GM13976 (cell line): ENCODE measurements at regions not wholly inside any gene's neighbourhood (a gene's known extent, or its start where the extent isn't known, plus 50 kb on each side); places are given as distances from the start of the nearest gene placed in this dataset.

ENCODE experiments used
- DNase-seq: peaks from one replicate; pipeline ENCODE4 v3.0.0; 2012; ENCODE audit warnings: low spot score
- in situ Hi-C: fragments of 300-500 bp; cut with MboI; formaldehyde crosslinking; loops from one replicate; pipeline ENCODE4 v1.12.0; 2022; ENCODE audit warnings: low sequenced_read_pairs, mixed read lengths, inconsistent platforms; ENCODE audit not compliant: unreplicated experiment
- TF ChIP-seq, protein P1 (sequence below): IDR thresholded peaks from 2 replicates; pipeline ENCODE4 v1.5.1; 2012; ENCODE audit warnings: borderline replicate concordance, mild to moderate bottlenecking; ENCODE audit not compliant: insufficient read depth; ENCODE audit errors: extremely low read depth, missing control alignments, control extremely low read depth

GRCh38 chr2:185239491-185239890, 499.1 kb upstream of the FSIP2 start:
- DNase-seq = no peak
- TF ChIP-seq, protein P1, sequence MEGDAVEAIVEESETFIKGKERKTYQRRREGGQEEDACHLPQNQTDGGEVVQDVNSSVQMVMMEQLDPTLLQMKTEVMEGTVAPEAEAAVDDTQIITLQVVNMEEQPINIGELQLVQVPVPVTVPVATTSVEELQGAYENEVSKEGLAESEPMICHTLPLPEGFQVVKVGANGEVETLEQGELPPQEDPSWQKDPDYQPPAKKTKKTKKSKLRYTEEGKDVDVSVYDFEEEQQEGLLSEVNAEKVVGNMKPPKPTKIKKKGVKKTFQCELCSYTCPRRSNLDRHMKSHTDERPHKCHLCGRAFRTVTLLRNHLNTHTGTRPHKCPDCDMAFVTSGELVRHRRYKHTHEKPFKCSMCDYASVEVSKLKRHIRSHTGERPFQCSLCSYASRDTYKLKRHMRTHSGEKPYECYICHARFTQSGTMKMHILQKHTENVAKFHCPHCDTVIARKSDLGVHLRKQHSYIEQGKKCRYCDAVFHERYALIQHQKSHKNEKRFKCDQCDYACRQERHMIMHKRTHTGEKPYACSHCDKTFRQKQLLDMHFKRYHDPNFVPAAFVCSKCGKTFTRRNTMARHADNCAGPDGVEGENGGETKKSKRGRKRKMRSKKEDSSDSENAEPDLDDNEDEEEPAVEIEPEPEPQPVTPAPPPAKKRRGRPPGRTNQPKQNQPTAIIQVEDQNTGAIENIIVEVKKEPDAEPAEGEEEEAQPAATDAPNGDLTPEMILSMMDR = no peak
- in situ Hi-C loops = no loop called here

GRCh38 chr2:185240796-185241195, 497.8 kb upstream of the FSIP2 start:
- in situ Hi-C loops = no loop called here

DNA sequence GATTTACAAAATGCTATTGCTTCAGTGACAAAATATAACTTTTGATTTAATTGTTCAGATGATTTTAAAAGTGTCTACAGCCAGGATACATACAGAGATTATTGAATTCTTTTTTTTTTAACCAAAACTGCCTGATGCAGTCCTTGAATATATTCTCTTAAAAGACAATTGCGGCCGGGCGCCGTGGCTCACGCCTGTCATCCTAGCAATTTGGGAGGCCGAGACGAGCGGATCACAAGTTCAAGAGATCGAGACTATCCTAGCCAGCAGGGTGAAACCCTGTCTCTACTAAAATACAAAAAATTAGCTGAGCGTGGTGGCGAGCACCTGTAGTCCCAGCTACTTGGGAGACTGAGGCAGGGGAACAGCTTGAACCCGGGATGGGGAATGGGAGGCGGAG, 497.0 kb upstream of the FSIP2 start:
- TF ChIP-seq, protein P1 = no peak
- in situ Hi-C loops = no loop called here
- DNase-seq = no peak

More at GRCh38 chr2:185240796-185241195, 497.8 kb upstream of the FSIP2 start:
- TF ChIP-seq, protein P1 = no peak
- no peak for DNase-seq

GRCh38 chr2:185242462-185242861, 496.1 kb upstream of the FSIP2 start:
- TF ChIP-seq, protein P1 = no peak
- in situ Hi-C loops = no loop called here
- DNase-seq = no peak

DNA sequence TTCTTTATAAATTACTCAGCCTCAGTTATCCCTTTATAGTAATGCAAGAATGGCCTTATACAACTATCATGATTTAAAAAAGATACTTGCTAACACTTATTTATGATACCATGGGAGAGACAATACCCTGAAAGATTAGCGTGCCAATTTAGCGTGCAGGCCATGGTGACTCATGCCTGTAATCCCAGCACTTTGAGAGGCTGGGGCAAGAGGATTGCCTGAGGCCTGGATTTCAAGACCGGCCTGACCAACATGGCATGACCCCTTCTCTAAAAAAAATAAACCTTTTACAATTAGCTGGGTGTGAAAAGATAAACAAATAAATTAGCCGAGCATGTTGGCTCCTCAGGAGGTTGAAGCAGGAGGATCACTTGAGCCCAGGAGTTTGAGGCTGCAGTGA, 493.4 kb upstream of the FSIP2 start:
- in situ Hi-C loops = no loop called here
- DNase-seq = no peak
- TF ChIP-seq, protein P1 = no peak

GRCh38 chr2:185245806-185246205, 492.8 kb upstream of the FSIP2 start:
- TF ChIP-seq, protein P1 = no peak
- DNase-seq = no peak
- in situ Hi-C loops = no loop called here

- TF ChIP-seq, protein P1 = no peak
- no peak for DNase-seq
- in situ Hi-C loops = no loop called here
Observed at GRCh38 chr2:185246717-185247116, 491.9 kb upstream of the FSIP2 start.
